ENCODE measurements at regions not wholly inside any gene's neighbourhood (a gene's known extent, or its start where the extent isn't known, plus 50 kb on each side); places are given as distances from the start of the nearest gene placed in this dataset.
"Not testable (repeated sequence)": the region's sequence is repeated elsewhere in the genome, so short reads cannot be mapped to it uniquely, and the experiment has no call there.

- not testable (repeated sequence) for TF ChIP-seq CTCF, POLR2A, POLR2AphosphoS5, EP300 (IDR thresholded peaks at IDR 0.05)
Observed at GRCh38 chr5:60454277-60454676, 245.7 kb downstream of the DEPDC1B start.
